ENCODE measurements at regions not wholly inside any gene's neighbourhood (a gene's known extent, or its start where the extent isn't known, plus 50 kb on each side); places are given as distances from the start of the nearest gene placed in this dataset.

- Histone ChIP-seq H3K9me3 (no peaks in the 10 kb centered on the region), H3K4me3 (replicated peaks in 1 of 3) (no peak overlapping the region), H3K27ac (peak overlapping the region in 2 of 3 donors; percentile 38 to 65), H3K4me1 (peaks cover 14 to 45% of the 10 kb centered on the region in 2 donors), H3K27me3 (no peaks in the 10 kb centered on the region), H3K36me3 (no peaks in the 10 kb centered on the region)
- intact Hi-C loops (cut with DNase I) = no loop called here
- peak; percentile 61 to 65 for DNase-seq
- WGBS, 2 donors = 69 to 71% methylated on average over 16 of the region's 16 CpGs
- TF ChIP-seq CTCF (IDR thresholded peaks at IDR 0.05) (no peak), POLR2A (IDR thresholded peaks at IDR 0.05) (no peak)
Observed at GRCh38 chr1:228860911-228861831, 125.9 kb downstream of the RHOU start.

GRCh38 chr1:228861832-228862180 lies 126.5 kb downstream of the RHOU start:
- Histone ChIP-seq H3K9me3 (no peaks in the 10 kb centered on the region), H3K4me3 (replicated peaks in 1 of 3) (no peak overlapping the region), H3K27me3 (no peaks in the 10 kb centered on the region), H3K36me3 (no peaks in the 10 kb centered on the region), H3K4me1 (peaks cover 21 to 52% of the 10 kb centered on the region in 2 donors), H3K27ac (peak overlapping the region in 1 of 3 donors; percentile 48)
- TF ChIP-seq CTCF (IDR thresholded peaks at IDR 0.05) (no peak), POLR2A (IDR thresholded peaks at IDR 0.05) (no peak)
- intact Hi-C loops (cut with DNase I) = no loop called here
- WGBS, 2 donors = 83 to 86% methylated on average over 3 of the region's 3 CpGs
- no peak for DNase-seq

GRCh38 chr1:228862542-228863505 lies 127.5 kb downstream of the RHOU start:
- peak in 1 of 2 donors; percentile 13 for DNase-seq
- intact Hi-C loops (cut with DNase I) = no loop called here
- Histone ChIP-seq H3K27ac (no peak overlapping the region), H3K9me3 (no peaks in the 10 kb centered on the region), H3K27me3 (no peaks in the 10 kb centered on the region), H3K4me1 (peaks cover 24 to 56% of the 10 kb centered on the region in 2 donors), H3K4me3 (replicated peaks in 1 of 3) (no peak overlapping the region), H3K36me3 (no peaks in the 10 kb centered on the region)
- WGBS, 2 donors = 73 to 80% methylated on average over 13 of the region's 13 CpGs
- TF ChIP-seq POLR2A (IDR thresholded peaks at IDR 0.05) = no peak
- no peak for TF ChIP-seq CTCF (IDR thresholded peaks at IDR 0.05)

GRCh38 chr1:228863776-228864175 lies 128.5 kb downstream of the RHOU start:
- no peak for DNase-seq
- intact Hi-C loops (cut with DNase I) = no loop called here
- Histone ChIP-seq H3K36me3 (no peaks in the 10 kb centered on the region), H3K27ac (no peak overlapping the region), H3K4me1 (peaks cover 24 to 56% of the 10 kb centered on the region in 2 donors), H3K4me3 (replicated peaks in 1 of 3) (no peak overlapping the region), H3K27me3 (no peaks in the 10 kb centered on the region), H3K9me3 (no peaks in the 10 kb centered on the region)
- TF ChIP-seq CTCF (IDR thresholded peaks at IDR 0.05) (no peak), POLR2A (IDR thresholded peaks at IDR 0.05) (no peak)
- 97 to 99% methylated on average over 7 of the region's 7 CpGs for WGBS, 2 donors
